Caco-2 (cell line): ENCODE measurements at regions not wholly inside any gene's neighbourhood (a gene's known extent, or its start where the extent isn't known, plus 50 kb on each side); places are given as distances from the start of the nearest gene placed in this dataset.

Experiments used
- BruUV-seq: library from RNA; stranded (reverse); fragments of 400-500 nt; replicated peaks from 2 replicates; lab custom pipeline; 2021; lab: Mats Ljungman, UMichigan
- CTCF ChIA-PET: fragments of 300-600 bp; sonication (Branson Sonifier 250); formaldehyde crosslinking; loops from one replicate; lab custom pipeline; 2022; ENCODE audit warnings: antibody characterized with exemption; lab: Charles Lee
- POLR2A ChIA-PET: fragments of 300-600 bp; sonication (Branson Sonifier 250); formaldehyde crosslinking; loops from one replicate; lab custom pipeline; 2022; ENCODE audit warnings: antibody characterized with exemption; lab: Charles Lee
- DNase-seq, 2 experiments: peaks; one replicate each; pipeline versions ENCODE4 v3.0.0 to v3.0.0-alpha.2; 2020 to 2022
- H3K27me3 ChIP-seq: replicated peaks from 2 replicates; pipeline ENCODE4 v1.6.0; 2011; ENCODE audit warnings: low read length; ENCODE audit not compliant: control insufficient read depth, insufficient read depth
- H3K36me3 ChIP-seq: 2 replicates; pipeline ENCODE4 v1.5.1; 2011; ENCODE audit warnings: low read length; ENCODE audit not compliant: control insufficient read depth, insufficient read depth
- H3K4me1 ChIP-seq: fragments of 250-450 bp; sonication (Bioruptor Pico); 2 replicates; pipeline ENCODE4 v1.5.1; 2020; ENCODE audit warnings: mild to moderate bottlenecking
- H3K4me3 ChIP-seq: 2 replicates; pipeline ENCODE4 v1.5.1; 2011; ENCODE audit warnings: low read depth, mild to moderate bottlenecking, control low read depth, low read length
- H3K9me3 ChIP-seq: fragments of 250-450 bp; sonication (Bioruptor Pico); 2 replicates; pipeline ENCODE4 v1.5.1; 2020; ENCODE audit warnings: mild to moderate bottlenecking, moderate library complexity
- H3K27ac Mint-ChIP-seq: one replicate; pipeline ENCODE4 v1.8.0; 2022; ENCODE audit warnings: mixed read lengths; ENCODE audit not compliant: unreplicated experiment
- H3K27me3 Mint-ChIP-seq: one replicate; pipeline ENCODE4 v1.8.0; 2022; ENCODE audit warnings: mixed read lengths; ENCODE audit not compliant: insufficient read depth, unreplicated experiment
- H3K36me3 Mint-ChIP-seq: one replicate; pipeline ENCODE4 v1.8.0; 2022; ENCODE audit warnings: mild to moderate bottlenecking, mixed read lengths; ENCODE audit not compliant: insufficient read depth, unreplicated experiment
- H3K4me1 Mint-ChIP-seq: one replicate; pipeline ENCODE4 v1.8.0; 2022; ENCODE audit warnings: low read depth, mixed read lengths; ENCODE audit not compliant: unreplicated experiment
- H3K4me3 Mint-ChIP-seq: one replicate; pipeline ENCODE4 v1.8.0; 2022; ENCODE audit warnings: mild to moderate bottlenecking, moderate library complexity, mixed read lengths; ENCODE audit not compliant: unreplicated experiment
- H3K9me3 Mint-ChIP-seq: one replicate; pipeline ENCODE4 v1.8.0; 2022; ENCODE audit warnings: mixed read lengths; ENCODE audit not compliant: unreplicated experiment
- CTCF ChIP-seq, 2 experiments: fragments of 200-600 bp in 1 of 2; IDR thresholded peaks; 1 replicate in 1 of 2; 2 replicates in 1 of 2; pipeline versions ENCODE4 v1.5.1 to v1.8.0; 2011 to 2022; ENCODE audit warnings: antibody characterized with exemption in 1 of 2, control low read depth in 1 of 2, inconsistent platforms in 1 of 2, low read depth in 1 of 2, low read length in 1 of 2, mild to moderate bottlenecking in 1 of 2, moderate library complexity in 1 of 2; ENCODE audit not compliant: insufficient read depth in 1 of 2, severe bottlenecking in 1 of 2, unreplicated experiment in 1 of 2
- intact Hi-C: fragments of 100-400 bp; cut with micrococcal nuclease; formaldehyde crosslinking; loops from one replicate; pipeline ENCODE4 v1.10.0; 2022; ENCODE audit not compliant: unreplicated experiment

- intact Hi-C loops = no loop called here
- Histone ChIP-seq H3K36me3 (no peaks in the 10 kb centered on the region), H3K4me1 (no peaks in the 10 kb centered on the region), H3K27me3 (no peaks in the 10 kb centered on the region), H3K9me3 (no peaks in the 10 kb centered on the region), H3K4me3 (no peak overlapping the region)
- no TSS peak for BruUV-seq
- no peak for TF ChIP-seq CTCF (IDR thresholded peaks at IDR 0.05; ENCODE audit: insufficient read depth in 1 of 2, low read depth in 1 of 2, low read length in 1 of 2, severe bottlenecking in 1 of 2, unreplicated experiment in 1 of 2)
- POLR2A ChIA-PET = no interaction called here
- no peaks in the 10 kb centered on the region for H3K4me1 Mint-ChIP-seq
- no peaks in the 10 kb centered on the region for H3K9me3 Mint-ChIP-seq
- no peak overlapping the region for H3K27ac Mint-ChIP-seq
- H3K36me3 Mint-ChIP-seq = no peaks in the 10 kb centered on the region
- no peak overlapping the region for H3K4me3 Mint-ChIP-seq
- DNase-seq = no peak
- CTCF ChIA-PET = no interaction called here
- no peaks in the 10 kb centered on the region for H3K27me3 Mint-ChIP-seq
These were observed 343.5 kb upstream of the MANEA start for GRCh38 chr6:95233879-95234278.

GRCh38 chr6:95240514-95240913 lies 336.8 kb upstream of the MANEA start:
- DNase-seq = no peak
- no peak for TF ChIP-seq CTCF (IDR thresholded peaks at IDR 0.05; ENCODE audit: insufficient read depth in 1 of 2, low read depth in 1 of 2, low read length in 1 of 2, severe bottlenecking in 1 of 2, unreplicated experiment in 1 of 2)
- POLR2A ChIA-PET = no interaction called here
- Mint-ChIP-seq H3K27ac (no peak overlapping the region), H3K36me3 (no peaks in the 10 kb centered on the region), H3K4me1 (no peaks in the 10 kb centered on the region), H3K4me3 (no peak overlapping the region), H3K27me3 (no peaks in the 10 kb centered on the region), H3K9me3 (no peaks in the 10 kb centered on the region)
- Histone ChIP-seq H3K9me3 (no peaks in the 10 kb centered on the region), H3K4me3 (no peak overlapping the region), H3K4me1 (no peaks in the 10 kb centered on the region), H3K36me3 (no peaks in the 10 kb centered on the region), H3K27me3 (no peaks in the 10 kb centered on the region)
- intact Hi-C loops = no loop called here
- CTCF ChIA-PET = no interaction called here
- BruUV-seq = no TSS peak

- no peaks in the 10 kb centered on the region for H3K36me3 ChIP-seq
- H3K4me1 ChIP-seq = no peaks in the 10 kb centered on the region
- H3K36me3 Mint-ChIP-seq = no peaks in the 10 kb centered on the region
- no peak for DNase-seq
- CTCF ChIA-PET = no interaction called here
- no peaks in the 10 kb centered on the region for H3K9me3 Mint-ChIP-seq
- no peaks in the 10 kb centered on the region for H3K9me3 ChIP-seq
- TF ChIP-seq CTCF (IDR thresholded peaks at IDR 0.05; ENCODE audit: insufficient read depth in 1 of 2, low read depth in 1 of 2, low read length in 1 of 2, severe bottlenecking in 1 of 2, unreplicated experiment in 1 of 2) = no peak
- intact Hi-C loops = no loop called here
- POLR2A ChIA-PET = no interaction called here
- no peaks in the 10 kb centered on the region for H3K27me3 Mint-ChIP-seq
- no peak overlapping the region for H3K4me3 ChIP-seq
- H3K4me1 Mint-ChIP-seq = no peaks in the 10 kb centered on the region
- no peak overlapping the region for H3K4me3 Mint-ChIP-seq
- no peak overlapping the region for H3K27ac Mint-ChIP-seq
- BruUV-seq = no TSS peak
- H3K27me3 ChIP-seq = no peaks in the 10 kb centered on the region
These were observed 334.8 kb upstream of the MANEA start for GRCh38 chr6:95242560-95242959.
